Mucosa of stomach (tissue), 1 donor: ENCODE measurements at regions not wholly inside any gene's neighbourhood (a gene's known extent, or its start where the extent isn't known, plus 50 kb on each side); places are given as distances from the start of the nearest gene placed in this dataset.

ENCODE experiments used
- H3K27me3 ChIP-seq: one replicate; pipeline ENCODE4 v1.7.0; 2013; ENCODE audit warnings: mild to moderate bottlenecking, low read length; ENCODE audit not compliant: control insufficient read depth, insufficient read depth
- H3K36me3 ChIP-seq: one replicate; pipeline ENCODE4 v1.7.0; 2013; ENCODE audit warnings: low read length; ENCODE audit not compliant: control insufficient read depth, insufficient read depth
- H3K4me1 ChIP-seq: one replicate; pipeline ENCODE4 v1.7.0; 2013; ENCODE audit warnings: mild to moderate bottlenecking, low read length; ENCODE audit not compliant: control insufficient read depth, insufficient read depth
- H3K4me3 ChIP-seq: one replicate; pipeline ENCODE4 v1.7.0; 2013; ENCODE audit warnings: low read length
- H3K9ac ChIP-seq: one replicate; pipeline ENCODE4 v1.7.0; 2013; ENCODE audit warnings: mild to moderate bottlenecking, low read length, moderate library complexity
- H3K9me3 ChIP-seq: one replicate; pipeline ENCODE4 v1.7.0; 2013; ENCODE audit warnings: mild to moderate bottlenecking, low read length, moderate library complexity; ENCODE audit not compliant: control insufficient read depth
- donor health status: Pancreatic carcinoma.

- H3K27me3 ChIP-seq: no peaks in the 10 kb centered on the region
Measured at GRCh38 chr3:177471733-177472480, 274.6 kb upstream of the TBL1XR1 start.

GRCh38 chr3:177473184-177473583, 275.9 kb upstream of the TBL1XR1 start:
- no peak overlapping the region for H3K9ac ChIP-seq
- no peaks in the 10 kb centered on the region for H3K9me3 ChIP-seq
- peaks cover 9% of the 10 kb centered on the region for H3K4me1 ChIP-seq
- no peaks in the 10 kb centered on the region for H3K36me3 ChIP-seq
- H3K4me3 ChIP-seq: no peak overlapping the region
- no peaks in the 10 kb centered on the region for H3K27me3 ChIP-seq

More at GRCh38 chr3:177471733-177472480, 274.6 kb upstream of the TBL1XR1 start:
- Histone ChIP-seq H3K4me1 (peaks cover 6% of the 10 kb centered on the region), H3K9me3 (no peaks in the 10 kb centered on the region), H3K4me3 (no peak overlapping the region), H3K36me3 (no peaks in the 10 kb centered on the region), H3K9ac (no peak overlapping the region)

- Histone ChIP-seq H3K4me1 (peaks cover 12% of the 10 kb centered on the region), H3K36me3 (no peaks in the 10 kb centered on the region), H3K9ac (no peak overlapping the region), H3K27me3 (no peaks in the 10 kb centered on the region), H3K9me3 (no peaks in the 10 kb centered on the region), H3K4me3 (no peak overlapping the region)
Measured at GRCh38 chr3:177473903-177474302, 276.6 kb upstream of the TBL1XR1 start.

GRCh38 chr3:177474652-177475355, 277.5 kb upstream of the TBL1XR1 start:
- no peaks in the 10 kb centered on the region for H3K9me3 ChIP-seq

GRCh38 chr3:177475356-177475665, 278.0 kb upstream of the TBL1XR1 start:
- Histone ChIP-seq H3K4me1 (peaks cover 21% of the 10 kb centered on the region), H3K27me3 (no peaks in the 10 kb centered on the region), H3K9me3 (no peaks in the 10 kb centered on the region), H3K9ac (no peak overlapping the region), H3K36me3 (no peaks in the 10 kb centered on the region), H3K4me3 (no peak overlapping the region)

More at GRCh38 chr3:177474652-177475355, 277.5 kb upstream of the TBL1XR1 start:
- Histone ChIP-seq H3K9ac (no peak overlapping the region), H3K27me3 (no peaks in the 10 kb centered on the region), H3K4me3 (no peak overlapping the region), H3K36me3 (no peaks in the 10 kb centered on the region), H3K4me1 (peaks cover 21% of the 10 kb centered on the region)

- Histone ChIP-seq H3K4me3 (no peak overlapping the region), H3K4me1 (peaks cover 21% of the 10 kb centered on the region), H3K27me3 (no peaks in the 10 kb centered on the region), H3K36me3 (no peaks in the 10 kb centered on the region), H3K9ac (no peak overlapping the region), H3K9me3 (no peaks in the 10 kb centered on the region)
Measured at GRCh38 chr3:177476495-177476894, 279.2 kb upstream of the TBL1XR1 start.

GRCh38 chr3:177476921-177477435, 279.7 kb upstream of the TBL1XR1 start:
- Histone ChIP-seq H3K9ac (no peak overlapping the region), H3K9me3 (no peaks in the 10 kb centered on the region), H3K4me1 (peaks cover 21% of the 10 kb centered on the region), H3K4me3 (no peak overlapping the region), H3K27me3 (no peaks in the 10 kb centered on the region), H3K36me3 (no peaks in the 10 kb centered on the region)

- no peak overlapping the region for H3K4me3 ChIP-seq
- peaks cover 26% of the 10 kb centered on the region for H3K4me1 ChIP-seq
- H3K27me3 ChIP-seq: no peaks in the 10 kb centered on the region
- no peaks in the 10 kb centered on the region for H3K9me3 ChIP-seq
- H3K9ac ChIP-seq: no peak overlapping the region
- H3K36me3 ChIP-seq: no peaks in the 10 kb centered on the region
Measured at GRCh38 chr3:177478170-177478867, 281.0 kb upstream of the TBL1XR1 start.

GRCh38 chr3:177479630-177480029, 282.3 kb upstream of the TBL1XR1 start:
- H3K36me3 ChIP-seq: no peaks in the 10 kb centered on the region
- peaks cover 34% of the 10 kb centered on the region for H3K4me1 ChIP-seq
- no peak overlapping the region for H3K9ac ChIP-seq
- no peak overlapping the region for H3K4me3 ChIP-seq
- H3K9me3 ChIP-seq: no peaks in the 10 kb centered on the region
- no peaks in the 10 kb centered on the region for H3K27me3 ChIP-seq

- H3K36me3 ChIP-seq: no peaks in the 10 kb centered on the region
- no peaks in the 10 kb centered on the region for H3K27me3 ChIP-seq
- no peak overlapping the region for H3K9ac ChIP-seq
- H3K4me1 ChIP-seq: peaks cover 34% of the 10 kb centered on the region
- no peaks in the 10 kb centered on the region for H3K9me3 ChIP-seq
- H3K4me3 ChIP-seq: no peak overlapping the region
Measured at GRCh38 chr3:177481329-177481728, 284.0 kb upstream of the TBL1XR1 start.

- Histone ChIP-seq H3K4me3 (no peak overlapping the region), H3K9me3 (no peaks in the 10 kb centered on the region), H3K27me3 (no peaks in the 10 kb centered on the region), H3K9ac (no peak overlapping the region), H3K36me3 (no peaks in the 10 kb centered on the region), H3K4me1 (peaks cover 34% of the 10 kb centered on the region)
Measured at GRCh38 chr3:177482048-177482691, 284.9 kb upstream of the TBL1XR1 start.
